MV-4-11 (cell line): ENCODE measurements at regions not wholly inside any gene's neighbourhood (a gene's known extent, or its start where the extent isn't known, plus 50 kb on each side); places are given as distances from the start of the nearest gene placed in this dataset.
A peak's percentile ranks its signal among the peaks of the same experiment; 100 is the strongest.
"Not testable (repeated sequence)": the region's sequence is repeated elsewhere in the genome, so short reads cannot be mapped to it uniquely, and the experiment has no call there.

Experiments used
- DNase-seq: peaks from one replicate; lab custom pipeline; 2025; lab: John Stamatoyannopoulos, UW

GRCh38 chr7:104264285-104264684, 56.5 kb upstream of the ORC5 start:
- no peak for DNase-seq

GRCh38 chr7:104267701-104268368, 60.0 kb upstream of the ORC5 start:
- no peak for DNase-seq

- no peak for DNase-seq
Measured at GRCh38 chr7:104271948-104272347, 56.5 kb upstream of the LHFPL3 start.

- DNase-seq: peak; percentile 40
Measured at GRCh38 chr7:104272767-104273384, 55.5 kb upstream of the LHFPL3 start.

- DNase-seq: peak; percentile 58
Measured at GRCh38 chr7:104275900-104276299, 52.5 kb upstream of the LHFPL3 start.

- not testable (repeated sequence) for DNase-seq
Measured at GRCh38 chr7:104276730-104277129, 51.7 kb upstream of the LHFPL3 start.
